Testis (tissue), 2 donors: ENCODE measurements at regions not wholly inside any gene's neighbourhood (a gene's known extent, or its start where the extent isn't known, plus 50 kb on each side); places are given as distances from the start of the nearest gene placed in this dataset.

ENCODE experiments used
- POLR2A ChIP-seq: fragments of 450-650 bp; IDR thresholded peaks from one replicate; pipeline ENCODE4 v1.6.1; 2017; ENCODE audit warnings: antibody characterized with exemption, mild to moderate bottlenecking, moderate library complexity
- TF ChIP-seq, protein P1 (sequence below), 3 experiments: fragments of 450-650 bp in 2 of 3; fragments of 200-600 bp in 1 of 3; sonication (generic) in 1 of 3; IDR thresholded peaks; one replicate each; pipeline ENCODE4 v1.5.1; 2016 to 2019; ENCODE audit warnings: antibody characterized with exemption in 3 of 3, mild to moderate bottlenecking in 2 of 3, moderate library complexity in 1 of 3

DNA sequence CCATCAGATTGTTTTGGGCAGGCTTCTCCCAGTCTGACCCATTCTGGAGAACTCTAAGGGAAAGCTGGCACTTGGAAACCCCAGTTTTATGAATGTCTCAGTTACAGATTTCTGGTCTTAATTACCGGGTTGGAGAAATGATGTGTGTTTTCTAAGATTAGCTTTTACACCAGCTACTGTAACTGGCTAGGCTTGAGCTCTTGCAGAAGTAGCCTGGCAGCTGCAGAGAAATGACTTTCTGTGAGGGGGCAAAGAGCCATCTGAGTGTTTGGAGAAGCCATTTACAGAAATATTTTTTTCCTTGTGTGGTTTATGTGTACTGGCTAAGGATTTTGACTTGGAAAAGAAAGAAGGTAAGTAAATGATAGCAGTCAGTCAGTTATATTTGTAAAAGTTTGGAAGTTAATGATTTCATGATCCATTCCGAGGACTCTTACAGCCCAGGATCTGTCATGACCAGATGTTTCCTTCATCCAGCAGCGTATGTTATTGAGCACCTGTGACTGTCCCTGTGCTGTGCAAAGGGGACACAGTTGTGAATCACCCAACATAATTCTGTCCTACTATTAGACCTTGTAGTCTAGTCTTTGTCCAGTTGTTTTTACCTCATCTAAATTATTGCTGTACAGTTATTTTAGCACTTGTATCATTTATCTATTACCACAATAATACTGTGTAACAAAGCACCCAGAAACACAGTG lies 53.7 kb upstream of the GDNF start:
- TF ChIP-seq, protein P1, sequence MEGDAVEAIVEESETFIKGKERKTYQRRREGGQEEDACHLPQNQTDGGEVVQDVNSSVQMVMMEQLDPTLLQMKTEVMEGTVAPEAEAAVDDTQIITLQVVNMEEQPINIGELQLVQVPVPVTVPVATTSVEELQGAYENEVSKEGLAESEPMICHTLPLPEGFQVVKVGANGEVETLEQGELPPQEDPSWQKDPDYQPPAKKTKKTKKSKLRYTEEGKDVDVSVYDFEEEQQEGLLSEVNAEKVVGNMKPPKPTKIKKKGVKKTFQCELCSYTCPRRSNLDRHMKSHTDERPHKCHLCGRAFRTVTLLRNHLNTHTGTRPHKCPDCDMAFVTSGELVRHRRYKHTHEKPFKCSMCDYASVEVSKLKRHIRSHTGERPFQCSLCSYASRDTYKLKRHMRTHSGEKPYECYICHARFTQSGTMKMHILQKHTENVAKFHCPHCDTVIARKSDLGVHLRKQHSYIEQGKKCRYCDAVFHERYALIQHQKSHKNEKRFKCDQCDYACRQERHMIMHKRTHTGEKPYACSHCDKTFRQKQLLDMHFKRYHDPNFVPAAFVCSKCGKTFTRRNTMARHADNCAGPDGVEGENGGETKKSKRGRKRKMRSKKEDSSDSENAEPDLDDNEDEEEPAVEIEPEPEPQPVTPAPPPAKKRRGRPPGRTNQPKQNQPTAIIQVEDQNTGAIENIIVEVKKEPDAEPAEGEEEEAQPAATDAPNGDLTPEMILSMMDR (IDR thresholded peaks at IDR 0.05), result no peak
- no peak for TF ChIP-seq POLR2A
